Left ventricle myocardium inferior (tissue), 1 donor: ENCODE measurements at regions not wholly inside any gene's neighbourhood (a gene's known extent, or its start where the extent isn't known, plus 50 kb on each side); places are given as distances from the start of the nearest gene placed in this dataset.

ENCODE experiments used
- DNase-seq: peaks from one replicate; pipeline ENCODE4 v3.0.0-alpha.2; 2020
- H3K27ac ChIP-seq: fragments of 200-600 bp; replicated peaks from 2 replicates; pipeline ENCODE4 v1.8.0; 2021
- H3K27me3 ChIP-seq: fragments of 200-600 bp; 2 replicates; pipeline ENCODE4 v1.8.0; 2021; ENCODE audit warnings: low read depth
- H3K36me3 ChIP-seq: fragments of 200-600 bp; 2 replicates; pipeline ENCODE4 v1.8.0; 2021
- H3K4me1 ChIP-seq: fragments of 200-600 bp; 2 replicates; pipeline ENCODE4 v1.8.0; 2021
- H3K4me3 ChIP-seq: fragments of 200-600 bp; 2 replicates; pipeline ENCODE4 v1.8.0; 2021; ENCODE audit warnings: mild to moderate bottlenecking, moderate library complexity
- H3K9me3 ChIP-seq: fragments of 200-600 bp; replicated peaks from 2 replicates; pipeline ENCODE4 v1.8.0; 2021
- intact Hi-C: fragments of 100-400 bp; cut with micrococcal nuclease; formaldehyde crosslinking; loops from one replicate; pipeline ENCODE4 v1.11.0; 2022
- TF ChIP-seq, protein P1 (sequence below): fragments of 200-600 bp; IDR thresholded peaks from 2 replicates; pipeline ENCODE4 v1.8.0; 2021; ENCODE audit warnings: antibody characterized with exemption, mild to moderate bottlenecking, borderline replicate concordance
- donor health status: DM: no; HTN: yes; CAD: no; lungs with severe emphysema.

DNA sequence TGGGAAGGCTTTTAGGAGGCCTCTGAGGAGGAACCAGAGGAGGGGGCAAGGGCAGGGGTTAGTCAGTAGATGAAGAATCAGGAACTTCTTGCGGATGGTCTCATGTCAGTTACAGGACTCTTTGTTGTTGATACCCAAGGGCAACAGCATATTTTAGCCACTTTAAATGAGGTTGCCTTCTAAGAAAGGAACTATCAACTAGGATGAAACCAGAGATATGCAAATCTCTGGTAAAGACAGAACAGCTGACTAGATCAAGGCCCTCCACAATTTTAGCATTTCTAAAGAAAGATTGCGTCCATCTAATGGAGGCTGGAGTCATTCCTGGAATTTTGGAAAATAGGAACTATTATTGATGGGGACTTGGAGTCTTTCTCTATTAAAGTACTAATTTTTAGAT is 57.7 kb upstream of the KLF4 start:
- H3K4me1 ChIP-seq, result peaks cover 19% of the 10 kb centered on the region
- no peaks in the 10 kb centered on the region for H3K36me3 ChIP-seq
- TF ChIP-seq, protein P1, sequence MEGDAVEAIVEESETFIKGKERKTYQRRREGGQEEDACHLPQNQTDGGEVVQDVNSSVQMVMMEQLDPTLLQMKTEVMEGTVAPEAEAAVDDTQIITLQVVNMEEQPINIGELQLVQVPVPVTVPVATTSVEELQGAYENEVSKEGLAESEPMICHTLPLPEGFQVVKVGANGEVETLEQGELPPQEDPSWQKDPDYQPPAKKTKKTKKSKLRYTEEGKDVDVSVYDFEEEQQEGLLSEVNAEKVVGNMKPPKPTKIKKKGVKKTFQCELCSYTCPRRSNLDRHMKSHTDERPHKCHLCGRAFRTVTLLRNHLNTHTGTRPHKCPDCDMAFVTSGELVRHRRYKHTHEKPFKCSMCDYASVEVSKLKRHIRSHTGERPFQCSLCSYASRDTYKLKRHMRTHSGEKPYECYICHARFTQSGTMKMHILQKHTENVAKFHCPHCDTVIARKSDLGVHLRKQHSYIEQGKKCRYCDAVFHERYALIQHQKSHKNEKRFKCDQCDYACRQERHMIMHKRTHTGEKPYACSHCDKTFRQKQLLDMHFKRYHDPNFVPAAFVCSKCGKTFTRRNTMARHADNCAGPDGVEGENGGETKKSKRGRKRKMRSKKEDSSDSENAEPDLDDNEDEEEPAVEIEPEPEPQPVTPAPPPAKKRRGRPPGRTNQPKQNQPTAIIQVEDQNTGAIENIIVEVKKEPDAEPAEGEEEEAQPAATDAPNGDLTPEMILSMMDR, result no peak
- no peaks in the 10 kb centered on the region for H3K27me3 ChIP-seq
- no peak overlapping the region for H3K27ac ChIP-seq
- no peak for DNase-seq
- no peaks in the 10 kb centered on the region for H3K9me3 ChIP-seq
- intact Hi-C loops, result no loop called here
- no peak overlapping the region for H3K4me3 ChIP-seq

DNA sequence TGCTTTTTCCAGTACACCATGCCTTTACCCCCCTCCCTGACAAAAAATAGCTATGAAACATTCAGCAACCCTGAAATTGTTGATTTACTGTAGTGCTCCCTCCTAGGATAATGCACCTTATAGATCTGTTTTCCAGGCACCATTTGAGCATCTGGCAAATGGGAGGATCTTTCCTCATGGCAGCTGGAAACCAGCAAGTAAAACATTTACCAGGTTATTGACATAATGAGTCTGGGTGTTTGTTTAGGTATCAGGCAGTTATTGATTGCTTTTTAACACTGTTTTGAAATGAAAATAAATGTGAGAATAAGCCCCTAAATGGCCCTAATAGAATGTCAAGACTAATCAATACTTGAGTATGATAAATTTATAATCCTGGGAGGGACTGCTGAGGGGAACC is 57.3 kb upstream of the KLF4 start:
- DNase-seq, result no peak
- Histone ChIP-seq H3K27me3 (no peaks in the 10 kb centered on the region), H3K27ac (no peak overlapping the region), H3K36me3 (no peaks in the 10 kb centered on the region), H3K4me3 (no peak overlapping the region), H3K4me1 (peaks cover 19% of the 10 kb centered on the region), H3K9me3 (no peaks in the 10 kb centered on the region)
- TF ChIP-seq, protein P1, result no peak
- intact Hi-C loops, result no loop called here

- TF ChIP-seq, protein P1, result no peak
- no peaks in the 10 kb centered on the region for H3K36me3 ChIP-seq
- no peak overlapping the region for H3K4me3 ChIP-seq
- no peak for DNase-seq
- H3K9me3 ChIP-seq, result no peaks in the 10 kb centered on the region
- no peak overlapping the region for H3K27ac ChIP-seq
- peaks cover 19% of the 10 kb centered on the region for H3K4me1 ChIP-seq
- intact Hi-C loops, result no loop called here
- H3K27me3 ChIP-seq, result no peaks in the 10 kb centered on the region
Observed at GRCh38 chr9:107545036-107545435, 55.5 kb upstream of the KLF4 start.

DNA sequence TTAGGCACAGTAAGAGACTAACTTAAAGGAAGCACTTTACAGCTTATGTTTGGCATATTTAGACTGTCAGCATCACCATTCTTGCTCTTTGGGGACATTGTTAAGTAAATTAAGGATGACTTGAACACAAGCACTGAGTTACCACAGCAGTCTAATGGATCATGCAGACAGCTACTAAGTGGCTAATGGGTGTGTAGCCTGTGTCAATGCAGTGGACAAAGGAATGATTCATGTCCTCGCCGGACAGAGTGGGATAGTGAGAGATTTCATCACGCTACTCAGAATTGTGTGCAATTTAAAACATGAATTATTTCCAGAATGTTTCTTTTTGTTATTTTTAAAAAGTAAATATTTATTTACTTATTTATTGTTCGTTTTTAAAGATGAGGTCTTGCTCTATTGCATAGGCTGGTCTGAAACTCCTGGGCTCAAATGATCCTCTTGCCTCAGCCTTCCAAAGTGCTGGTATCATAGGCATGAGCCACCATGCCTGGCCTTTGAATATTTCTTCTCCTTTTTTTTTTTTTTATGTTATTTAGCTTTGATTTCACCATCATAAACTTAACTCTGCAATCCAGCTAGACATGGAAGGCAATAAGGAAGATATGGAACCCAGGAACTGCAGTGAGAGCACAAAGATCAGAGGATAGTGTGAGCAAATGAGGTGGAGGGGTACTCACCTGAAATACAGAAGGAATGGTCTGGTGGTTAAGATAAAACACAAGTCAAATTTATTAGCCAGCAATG is 53.0 kb upstream of the KLF4 start:
- Histone ChIP-seq H3K4me3 (no peak overlapping the region), H3K27me3 (no peaks in the 10 kb centered on the region), H3K4me1 (peaks cover 3% of the 10 kb centered on the region), H3K9me3 (no peaks in the 10 kb centered on the region), H3K36me3 (no peaks in the 10 kb centered on the region), H3K27ac (no peak overlapping the region)
- intact Hi-C loops, result no loop called here
- TF ChIP-seq, protein P1, result no peak
- no peak for DNase-seq

DNA sequence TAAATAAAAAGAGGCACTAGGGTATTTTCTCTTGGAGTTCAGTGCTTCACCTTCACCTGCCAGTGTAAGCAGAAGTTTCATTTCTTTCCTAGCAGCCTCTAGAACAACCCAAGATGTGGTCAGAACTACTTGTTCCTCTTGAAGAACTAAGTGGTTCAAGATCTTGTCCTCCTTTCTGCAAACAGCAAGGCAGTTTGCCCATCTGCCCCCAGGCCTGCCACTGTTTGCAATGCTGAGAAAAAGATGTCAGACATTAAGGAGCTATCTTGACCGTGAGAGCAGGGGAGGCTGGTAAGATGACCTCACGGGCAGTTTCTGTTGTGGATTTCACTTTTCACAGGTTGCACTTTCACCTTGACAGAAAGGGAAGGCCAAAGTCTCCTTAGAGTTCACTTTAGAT is 52.0 kb upstream of the KLF4 start:
- Histone ChIP-seq H3K4me1 (no peaks in the 10 kb centered on the region), H3K9me3 (no peaks in the 10 kb centered on the region), H3K4me3 (no peak overlapping the region), H3K27ac (no peak overlapping the region), H3K27me3 (no peaks in the 10 kb centered on the region), H3K36me3 (no peaks in the 10 kb centered on the region)
- intact Hi-C loops, result no loop called here
- TF ChIP-seq, protein P1, result no peak
- DNase-seq, result no peak
